ENCODE measurements at regions not wholly inside any gene's neighbourhood (a gene's known extent, or its start where the extent isn't known, plus 50 kb on each side); places are given as distances from the start of the nearest gene placed in this dataset.
"Not testable (repeated sequence)": the region's sequence is repeated elsewhere in the genome, so short reads cannot be mapped to it uniquely, and the experiment has no call there.

GRCh38 chr17:16869531-16870252 is 102.2 kb downstream of the TNFRSF13B start:
- H3K36me3 ChIP-seq (ENCODE audit: control insufficient read depth in 1 of 2, insufficient read depth in 2 of 2, low read length in 2 of 2); H3K9me2 ChIP-seq (ENCODE audit: insufficient read depth); H4K20me1 ChIP-seq (ENCODE audit: insufficient read depth); H3K27ac ChIP-seq (ENCODE audit: low read depth, low read length); CTCF ChIA-PET; BruUV-seq (replicated peaks); ATAC-seq; H3K27me3 ChIP-seq (ENCODE audit: insufficient read depth, low read length); H3K4me2 ChIP-seq (ENCODE audit: low read length); RAD21 ChIA-PET (ENCODE audit: low non-redundant PET in 1 of 2, low total read pairs in 2 of 2, uncharacterized antibody in 2 of 2, unreplicated experiment in 2 of 2); H3K9ac ChIP-seq (ENCODE audit: low read length); POLR2A ChIA-PET; DNase-seq (ENCODE audit: low read depth, low spot score); H2AFZ ChIP-seq (ENCODE audit: low read depth, low read length, poor library complexity, severe bottlenecking); H3K4me3 ChIP-seq (replicated peaks in 1 of 2; ENCODE audit: low read depth in 1 of 2, low read length in 2 of 2); H3K79me2 ChIP-seq (ENCODE audit: insufficient read depth, low read length); H3K9me3 ChIP-seq (ENCODE audit: control insufficient read depth in 1 of 2, insufficient read depth in 1 of 2, low read depth in 1 of 2, low read length in 2 of 2): not testable (repeated sequence)
- intact Hi-C loops (cut with micrococcal nuclease), result loop anchor here (10.0 kb wide), 1 partner anchor 345 kb away; no protein-coding TSS in a partner anchor
- peaks cover 14 to 33% of the 10 kb centered on the region in 2 experiments for H3K4me1 ChIP-seq (ENCODE audit: control insufficient read depth in 1 of 2, insufficient read depth in 2 of 2, low read length in 2 of 2)

DNA sequence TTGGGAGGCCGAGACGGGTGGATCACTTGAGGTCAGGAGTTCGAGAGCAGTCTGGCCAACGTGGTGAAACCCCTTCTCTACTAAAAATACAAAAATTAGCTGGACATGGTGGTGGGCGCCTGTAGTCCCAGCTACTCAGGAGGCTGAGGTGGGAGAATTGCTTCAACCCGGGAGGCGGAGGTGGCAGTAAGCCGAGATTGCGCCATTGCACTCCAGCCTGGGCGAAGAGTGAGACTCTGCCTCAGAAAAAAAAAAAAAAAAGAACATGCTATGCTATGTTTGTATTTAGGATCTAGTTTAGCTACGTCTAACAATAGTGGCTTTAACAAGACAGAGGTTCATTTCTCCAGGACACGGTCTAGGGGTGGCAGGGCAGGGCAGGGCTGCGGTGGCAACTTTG is 103.3 kb downstream of the TNFRSF13B start:
- H3K4me3 ChIP-seq (replicated peaks in 1 of 2; ENCODE audit: low read depth in 1 of 2, low read length in 2 of 2); BruUV-seq (replicated peaks); H2AFZ ChIP-seq (ENCODE audit: low read depth, low read length, poor library complexity, severe bottlenecking); CTCF ChIA-PET; H3K9me2 ChIP-seq (ENCODE audit: insufficient read depth); POLR2A ChIA-PET; H4K20me1 ChIP-seq (ENCODE audit: insufficient read depth); DNase-seq (ENCODE audit: low read depth, low spot score); H3K27me3 ChIP-seq (ENCODE audit: insufficient read depth, low read length); H3K27ac ChIP-seq (ENCODE audit: low read depth, low read length); H3K9me3 ChIP-seq (ENCODE audit: control insufficient read depth in 1 of 2, insufficient read depth in 1 of 2, low read depth in 1 of 2, low read length in 2 of 2); ATAC-seq; H3K36me3 ChIP-seq (ENCODE audit: control insufficient read depth in 1 of 2, insufficient read depth in 2 of 2, low read length in 2 of 2); H3K4me2 ChIP-seq (ENCODE audit: low read length); H3K79me2 ChIP-seq (ENCODE audit: insufficient read depth, low read length); H3K9ac ChIP-seq (ENCODE audit: low read length); intact Hi-C loops (cut with micrococcal nuclease); RAD21 ChIA-PET (ENCODE audit: low non-redundant PET in 1 of 2, low total read pairs in 2 of 2, uncharacterized antibody in 2 of 2, unreplicated experiment in 2 of 2): not testable (repeated sequence)
- peaks cover 14 to 33% of the 10 kb centered on the region in 2 experiments for H3K4me1 ChIP-seq (ENCODE audit: control insufficient read depth in 1 of 2, insufficient read depth in 2 of 2, low read length in 2 of 2)

- H3K27ac ChIP-seq (ENCODE audit: low read depth, low read length); CTCF ChIA-PET; H3K79me2 ChIP-seq (ENCODE audit: insufficient read depth, low read length); ATAC-seq; H3K9ac ChIP-seq (ENCODE audit: low read length); POLR2A ChIA-PET; H4K20me1 ChIP-seq (ENCODE audit: insufficient read depth); H3K4me3 ChIP-seq (replicated peaks in 1 of 2; ENCODE audit: low read depth in 1 of 2, low read length in 2 of 2); RAD21 ChIA-PET (ENCODE audit: low non-redundant PET in 1 of 2, low total read pairs in 2 of 2, uncharacterized antibody in 2 of 2, unreplicated experiment in 2 of 2); H3K36me3 ChIP-seq (ENCODE audit: control insufficient read depth in 1 of 2, insufficient read depth in 2 of 2, low read length in 2 of 2); H2AFZ ChIP-seq (ENCODE audit: low read depth, low read length, poor library complexity, severe bottlenecking); H3K9me3 ChIP-seq (ENCODE audit: control insufficient read depth in 1 of 2, insufficient read depth in 1 of 2, low read depth in 1 of 2, low read length in 2 of 2); H3K27me3 ChIP-seq (ENCODE audit: insufficient read depth, low read length); BruUV-seq (replicated peaks); DNase-seq (ENCODE audit: low read depth, low spot score); H3K9me2 ChIP-seq (ENCODE audit: insufficient read depth); H3K4me2 ChIP-seq (ENCODE audit: low read length); intact Hi-C loops (cut with micrococcal nuclease): not testable (repeated sequence)
- H3K4me1 ChIP-seq (ENCODE audit: control insufficient read depth in 1 of 2, insufficient read depth in 2 of 2, low read length in 2 of 2), result peaks cover 14 to 23% of the 10 kb centered on the region in 2 experiments
These were observed 104.4 kb downstream of the TNFRSF13B start for GRCh38 chr17:16867545-16867944.

DNA sequence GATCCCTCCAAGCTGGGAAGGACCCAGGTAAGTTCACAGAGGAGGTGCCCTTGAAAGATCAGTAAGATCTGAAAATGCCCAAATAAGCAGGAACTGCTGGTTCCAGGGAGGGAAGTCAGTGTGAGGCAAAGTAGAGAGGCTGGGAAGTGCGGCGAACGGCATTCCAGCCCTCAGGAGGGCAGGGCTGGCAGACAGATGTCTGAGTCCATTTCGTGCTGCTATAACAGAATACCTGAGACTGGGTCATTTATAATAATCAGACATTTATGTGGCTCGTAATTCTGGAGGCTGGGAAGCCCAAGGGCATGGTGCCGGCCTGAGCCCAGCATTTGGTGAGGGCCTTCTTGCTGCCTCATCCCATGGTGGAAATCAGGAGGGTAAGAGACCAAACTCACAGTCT is 105.1 kb downstream of the TNFRSF13B start:
- peak overlapping the region; percentile 55 for H3K9ac ChIP-seq (ENCODE audit: low read length)
- H3K79me2 ChIP-seq (ENCODE audit: insufficient read depth, low read length); RAD21 ChIA-PET (ENCODE audit: low non-redundant PET in 1 of 2, low total read pairs in 2 of 2, uncharacterized antibody in 2 of 2, unreplicated experiment in 2 of 2); H3K4me3 ChIP-seq (replicated peaks in 1 of 2; ENCODE audit: low read depth in 1 of 2, low read length in 2 of 2); intact Hi-C loops (cut with micrococcal nuclease); H2AFZ ChIP-seq (ENCODE audit: low read depth, low read length, poor library complexity, severe bottlenecking); H3K36me3 ChIP-seq (ENCODE audit: control insufficient read depth in 1 of 2, insufficient read depth in 2 of 2, low read length in 2 of 2); H3K27me3 ChIP-seq (ENCODE audit: insufficient read depth, low read length); POLR2A ChIA-PET; ATAC-seq; DNase-seq (ENCODE audit: low read depth, low spot score); H4K20me1 ChIP-seq (ENCODE audit: insufficient read depth); BruUV-seq (replicated peaks); H3K9me3 ChIP-seq (ENCODE audit: control insufficient read depth in 1 of 2, insufficient read depth in 1 of 2, low read depth in 1 of 2, low read length in 2 of 2); CTCF ChIA-PET; H3K9me2 ChIP-seq (ENCODE audit: insufficient read depth): not testable (repeated sequence)
- H3K4me1 ChIP-seq (ENCODE audit: control insufficient read depth in 1 of 2, insufficient read depth in 2 of 2, low read length in 2 of 2), result peaks cover 14 to 28% of the 10 kb centered on the region in 2 experiments
- H3K4me2 ChIP-seq (ENCODE audit: low read length), result peak overlapping the region; percentile 50
- peak overlapping the region; percentile 79 for H3K27ac ChIP-seq (ENCODE audit: low read depth, low read length)

Data from HCT116 (cell line).